ENCODE measurements at regions not wholly inside any gene's neighbourhood (a gene's known extent, or its start where the extent isn't known, plus 50 kb on each side); places are given as distances from the start of the nearest gene placed in this dataset.
"Not testable (repeated sequence)": the region's sequence is repeated elsewhere in the genome, so short reads cannot be mapped to it uniquely, and the experiment has no call there.

GRCh38 chrX:138938003-138938402 is 226.5 kb upstream of the FGF13 start:
- DNase-seq (ENCODE audit: low spot score) = no peak

- DNase-seq (ENCODE audit: low spot score) = no peak
Observed at GRCh38 chrX:138931212-138931611, 219.7 kb upstream of the FGF13 start.

GRCh38 chrX:138930583-138930945 is 219.0 kb upstream of the FGF13 start:
- DNase-seq (ENCODE audit: low spot score) = no peak

- no peak for DNase-seq (ENCODE audit: low spot score)
Observed at GRCh38 chrX:138929926-138930582, 218.5 kb upstream of the FGF13 start.

GRCh38 chrX:138928737-138929459 is 217.4 kb upstream of the FGF13 start:
- DNase-seq (ENCODE audit: low spot score) = no peak

GRCh38 chrX:138925330-138925729 is 213.8 kb upstream of the FGF13 start:
- no peak for DNase-seq (ENCODE audit: low spot score)

GRCh38 chrX:138923805-138924204 is 212.3 kb upstream of the FGF13 start:
- DNase-seq (ENCODE audit: low spot score) = no peak

GRCh38 chrX:138921031-138921430 is 209.5 kb upstream of the FGF13 start:
- no peak for DNase-seq (ENCODE audit: low spot score)

GRCh38 chrX:138917781-138918180 is 206.3 kb upstream of the FGF13 start:
- DNase-seq (ENCODE audit: low spot score) = no peak

GRCh38 chrX:138914767-138915166 is 203.2 kb upstream of the FGF13 start:
- no peak for DNase-seq (ENCODE audit: low spot score)

GRCh38 chrX:138908577-138908976 is 197.1 kb upstream of the FGF13 start:
- no peak for DNase-seq (ENCODE audit: low spot score)

GRCh38 chrX:138897621-138898492 is 186.3 kb upstream of the FGF13 start:
- no peak for DNase-seq (ENCODE audit: low spot score)

- DNase-seq (ENCODE audit: low spot score) = no peak
Observed at GRCh38 chrX:138890491-138890890, 179.0 kb upstream of the FGF13 start.

- DNase-seq (ENCODE audit: low spot score) = no peak
Observed at GRCh38 chrX:138889149-138889548, 177.6 kb upstream of the FGF13 start.

GRCh38 chrX:138886769-138887168 is 175.3 kb upstream of the FGF13 start:
- DNase-seq (ENCODE audit: low spot score) = no peak

GRCh38 chrX:138885886-138886285 is 174.4 kb upstream of the FGF13 start:
- DNase-seq (ENCODE audit: low spot score) = no peak

- not testable (repeated sequence) for DNase-seq (ENCODE audit: low spot score)
Observed at GRCh38 chrX:138880293-138880692, 168.8 kb upstream of the FGF13 start.

GRCh38 chrX:138877746-138878145 is 166.2 kb upstream of the FGF13 start:
- no peak for DNase-seq (ENCODE audit: low spot score)

GRCh38 chrX:138875472-138875871 is 164.0 kb upstream of the FGF13 start:
- DNase-seq (ENCODE audit: low spot score) = no peak

GRCh38 chrX:138874271-138874935 is 162.9 kb upstream of the FGF13 start:
- no peak for DNase-seq (ENCODE audit: low spot score)

GRCh38 chrX:138873640-138874039 is 162.1 kb upstream of the FGF13 start:
- DNase-seq (ENCODE audit: low spot score) = not testable (repeated sequence)

- DNase-seq (ENCODE audit: low spot score) = no peak
Observed at GRCh38 chrX:138872537-138872936, 161.0 kb upstream of the FGF13 start.
